Non-pigmented ciliary epithelial cell (primary cell): ENCODE measurements at regions not wholly inside any gene's neighbourhood (a gene's known extent, or its start where the extent isn't known, plus 50 kb on each side); places are given as distances from the start of the nearest gene placed in this dataset.

Experiments used
- DNase-seq: peaks from one replicate; pipeline ENCODE4 v3.0.0-alpha.2; 2010; ENCODE audit warnings: low read depth

- DNase-seq: no peak
Measured at GRCh38 chr1:87508247-87508787, 179.6 kb downstream of the LMO4 start.

- DNase-seq: no peak
Measured at GRCh38 chr1:87510540-87510939, 181.9 kb downstream of the LMO4 start.

- DNase-seq: no peak
Measured at GRCh38 chr1:87511449-87511848, 182.8 kb downstream of the LMO4 start.

DNA sequence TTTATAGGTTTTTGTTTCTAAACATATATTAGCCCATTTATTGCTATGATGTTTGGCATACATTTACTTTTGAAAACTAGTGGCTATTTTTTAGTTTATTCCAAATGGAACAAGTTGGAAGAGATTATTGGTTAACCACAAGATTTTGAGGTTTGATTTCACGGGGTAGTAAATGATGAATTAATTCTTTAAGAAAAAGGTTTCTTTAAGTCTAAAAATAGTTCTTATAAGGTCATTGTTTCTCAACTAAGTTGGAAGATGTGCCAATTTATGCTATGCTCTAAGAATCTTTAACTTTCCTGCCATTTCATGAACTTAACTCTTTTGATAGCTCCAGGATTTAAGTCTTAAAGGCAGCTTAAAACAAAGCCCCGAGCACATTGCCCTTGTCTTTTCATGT is 183.8 kb downstream of the LMO4 start:
- DNase-seq: no peak

DNA sequence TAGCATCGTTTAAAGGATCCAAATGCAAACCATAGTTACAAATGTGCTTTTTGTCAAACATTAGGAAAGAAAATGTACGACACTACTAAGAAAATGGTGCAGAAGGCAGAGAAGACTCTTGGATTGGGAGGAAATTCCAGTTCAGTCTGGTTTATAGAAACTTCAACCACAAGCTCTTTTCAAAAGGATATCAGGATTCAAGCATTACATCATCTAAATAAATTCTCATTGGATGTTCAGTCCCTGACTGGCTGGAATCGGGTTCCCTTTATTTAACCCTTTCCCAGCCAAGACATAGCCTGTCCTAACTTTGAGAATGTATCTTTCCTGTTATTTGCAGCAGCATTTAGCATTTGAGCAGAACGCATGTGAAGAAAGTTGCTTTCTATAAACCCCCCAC is 184.6 kb downstream of the LMO4 start:
- DNase-seq: peak; percentile 18

- no peak for DNase-seq
Measured at GRCh38 chr1:87513966-87514660, 185.4 kb downstream of the LMO4 start.

- DNase-seq: peak; percentile 26
Measured at GRCh38 chr1:87515781-87516180, 187.1 kb downstream of the LMO4 start.

- no peak for DNase-seq
Measured at GRCh38 chr1:87518794-87519193, 190.1 kb downstream of the LMO4 start.

DNA sequence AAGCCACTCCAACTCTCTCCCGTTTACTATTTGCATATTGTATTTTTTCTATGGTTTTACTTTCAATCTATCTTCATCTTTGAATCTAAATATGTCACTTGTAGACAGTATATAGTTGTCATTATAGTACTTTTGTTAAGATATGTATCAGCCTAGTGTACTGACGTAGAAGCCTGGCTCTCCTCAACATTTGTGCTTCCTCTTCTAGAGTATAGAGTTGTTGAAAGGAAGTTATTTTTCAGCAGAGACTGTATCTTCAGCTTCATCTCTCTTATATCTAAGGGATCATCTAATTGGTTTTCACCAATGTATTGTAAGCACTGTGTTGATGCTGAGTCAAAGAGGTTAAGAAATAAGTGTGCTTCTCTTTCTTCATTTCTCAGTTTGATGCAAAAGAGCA is 192.8 kb downstream of the LMO4 start:
- DNase-seq: no peak

DNA sequence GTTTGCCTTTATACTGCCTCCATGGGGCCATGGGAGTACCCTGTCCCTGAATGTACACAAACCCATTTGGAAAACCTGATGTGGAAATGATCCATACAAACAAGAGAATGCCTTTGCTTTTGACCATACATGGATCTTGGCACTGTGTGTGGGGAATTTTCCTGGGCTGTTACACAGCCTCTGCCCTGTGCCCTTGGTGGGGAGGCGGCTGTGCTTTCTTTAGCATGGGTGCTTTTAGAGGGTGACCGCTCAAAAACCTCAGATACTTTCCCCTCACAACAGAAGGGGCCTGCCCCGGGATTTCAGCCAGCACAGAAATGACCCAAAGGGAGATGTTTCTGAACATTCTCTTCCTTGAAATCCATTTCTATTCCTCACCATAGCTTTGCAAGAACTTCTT is 194.8 kb downstream of the LMO4 start:
- DNase-seq: no peak

- DNase-seq: no peak
Measured at GRCh38 chr1:87524021-87524754, 195.5 kb downstream of the LMO4 start.

GRCh38 chr1:87528754-87529517 is 200.3 kb downstream of the LMO4 start:
- no peak for DNase-seq

DNA sequence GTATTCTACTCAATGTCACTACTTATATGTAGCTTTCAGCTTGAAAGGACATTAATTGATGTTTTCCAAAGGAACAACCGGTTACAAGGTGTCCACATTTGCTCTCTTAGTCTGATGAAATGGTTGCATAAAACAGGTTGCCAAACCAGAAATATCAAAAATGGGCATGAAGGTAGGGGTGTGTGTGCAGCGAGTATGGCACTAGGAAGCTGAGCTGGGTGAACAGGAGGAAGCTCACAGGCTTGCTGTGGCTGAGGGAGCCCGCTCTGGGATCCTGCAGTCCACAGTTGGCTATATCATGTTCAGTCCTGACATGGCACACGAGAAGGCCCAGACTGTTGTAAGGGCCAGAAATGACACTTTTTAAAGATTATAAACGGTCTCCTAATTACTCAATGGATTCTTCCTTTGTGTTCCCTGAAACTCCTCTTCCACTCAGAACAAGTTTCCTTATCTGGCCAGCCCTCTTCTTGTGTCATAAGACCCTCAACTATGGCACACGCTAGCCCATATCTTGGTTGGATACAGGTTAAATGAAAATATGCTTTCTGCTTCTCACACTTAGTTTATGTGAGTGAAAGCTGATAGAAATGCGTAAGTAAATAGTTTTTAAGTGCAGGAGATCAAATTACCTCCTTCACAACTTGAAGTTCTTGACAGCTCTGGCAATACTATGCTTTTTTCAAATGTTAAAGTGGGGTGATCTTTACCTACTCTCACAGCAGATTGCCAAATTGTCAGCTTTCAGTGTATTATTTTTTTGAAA is 201.5 kb downstream of the LMO4 start:
- no peak for DNase-seq

- no peak for DNase-seq
Measured at GRCh38 chr1:87535551-87535950, 206.9 kb downstream of the LMO4 start.

- no peak for DNase-seq
Measured at GRCh38 chr1:87539147-87539546, 210.5 kb downstream of the LMO4 start.

DNA sequence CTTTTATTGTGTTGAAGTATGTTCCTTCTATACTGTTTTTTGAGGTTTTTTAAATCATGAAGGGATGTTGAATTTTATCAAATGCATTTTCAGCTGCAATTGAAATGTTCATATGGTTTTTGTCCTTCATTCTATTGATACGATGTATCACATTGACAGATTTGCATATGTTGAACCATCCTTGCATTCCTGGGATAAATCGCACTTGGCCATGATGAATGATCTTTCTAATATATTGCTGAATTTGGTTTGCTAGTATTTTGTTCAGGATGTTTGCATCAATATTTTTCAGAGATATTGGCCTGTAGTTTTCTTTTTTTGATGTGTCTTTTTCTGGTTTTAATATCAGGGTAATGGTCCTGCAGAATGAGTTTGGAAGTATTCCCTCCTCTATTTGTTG is 214.0 kb downstream of the LMO4 start:
- DNase-seq: no peak

- no peak for DNase-seq
Measured at GRCh38 chr1:87549738-87550137, 221.1 kb downstream of the LMO4 start.

DNA sequence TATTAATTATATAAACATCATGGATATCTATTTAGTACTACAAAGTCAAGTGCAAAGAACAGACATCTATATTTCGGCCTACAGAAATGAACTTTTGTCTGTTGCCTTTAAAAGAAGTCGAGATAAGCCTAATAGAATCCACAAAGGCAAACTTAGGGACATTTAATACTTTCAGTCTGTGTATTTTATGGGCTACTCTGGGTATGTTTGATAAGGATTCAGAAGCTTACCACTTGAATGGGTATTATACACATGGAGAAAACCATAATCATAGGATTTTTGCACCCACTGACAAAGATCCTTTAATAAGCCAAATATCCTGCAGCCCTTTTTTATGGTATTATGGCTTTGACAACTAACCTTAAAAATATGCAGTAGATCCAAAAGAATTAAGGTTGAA is 224.8 kb downstream of the LMO4 start:
- no peak for DNase-seq

DNA sequence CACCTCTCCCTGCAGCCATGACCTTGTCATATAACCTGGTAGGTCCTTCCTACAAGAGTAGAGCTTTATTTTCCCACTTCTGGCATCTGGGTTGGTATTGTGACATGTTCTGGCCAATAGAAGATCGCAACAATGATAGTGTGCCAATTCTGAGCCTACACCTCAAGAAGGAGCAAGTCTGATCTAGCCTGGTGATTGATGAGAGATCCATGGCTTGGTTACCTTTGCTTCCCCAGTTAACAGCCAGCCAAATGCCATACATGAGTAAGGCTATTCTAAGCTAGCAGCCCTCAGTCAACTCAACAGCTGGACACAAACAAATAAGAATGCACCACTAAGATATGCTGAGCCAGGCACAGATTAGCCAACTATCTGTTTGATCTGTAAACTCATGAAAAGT is 226.7 kb downstream of the LMO4 start:
- no peak for DNase-seq

DNA sequence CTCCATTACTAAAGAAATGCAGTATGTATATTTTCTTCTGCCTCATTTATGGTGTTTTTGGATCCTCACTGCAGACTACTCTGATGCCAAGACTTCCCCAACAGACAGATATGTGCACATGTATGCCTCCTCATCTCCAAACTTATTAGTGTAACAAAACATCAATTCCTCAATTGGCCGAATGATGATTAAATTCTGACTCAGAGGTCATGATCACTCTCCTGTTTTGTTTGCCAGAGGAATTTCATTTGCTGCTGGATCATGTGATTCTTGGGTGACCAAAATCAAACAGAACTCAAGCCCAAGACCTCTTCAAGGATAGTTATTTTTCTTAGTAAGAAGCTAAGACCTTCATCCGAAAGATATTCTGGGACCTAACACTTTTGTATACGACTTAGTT is 227.6 kb downstream of the LMO4 start:
- DNase-seq: no peak

DNA sequence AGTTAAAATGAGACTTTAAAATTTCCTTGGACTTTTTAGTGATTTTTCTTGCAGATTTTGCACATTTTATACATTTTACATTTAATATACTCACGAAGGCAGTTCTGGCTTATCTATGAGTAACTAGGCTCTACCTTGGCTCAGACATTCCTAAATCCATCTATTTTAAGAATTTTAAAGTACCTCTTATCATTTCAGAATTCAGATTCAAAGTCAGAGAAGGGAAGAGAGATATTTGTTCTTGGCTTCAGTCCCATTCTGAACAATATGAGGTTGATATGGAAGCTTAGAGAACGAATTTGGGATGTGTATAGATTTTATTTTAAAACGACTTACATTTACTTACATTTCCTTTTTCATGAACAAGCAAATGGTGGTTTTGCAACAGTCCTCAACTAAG is 230.2 kb downstream of the LMO4 start:
- no peak for DNase-seq

DNA sequence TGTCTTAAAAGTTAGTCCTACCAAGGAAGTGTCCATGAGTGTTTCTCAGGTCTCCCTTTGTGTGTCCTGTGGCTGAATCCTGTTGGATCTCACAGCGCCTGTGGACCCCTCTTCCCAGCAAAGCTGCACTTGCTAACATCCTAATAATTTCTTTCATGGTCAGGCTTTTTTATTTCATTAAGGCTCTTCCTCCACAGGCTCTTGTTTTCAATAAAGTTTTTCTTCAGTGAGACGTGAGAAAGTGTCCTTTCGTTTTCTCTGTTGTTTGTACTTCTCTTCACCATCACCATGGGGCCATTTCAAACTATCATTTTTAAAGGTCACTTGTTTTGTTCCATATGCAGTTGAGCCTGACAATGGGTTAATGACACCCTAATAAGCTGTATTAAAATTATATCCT is 231.5 kb downstream of the LMO4 start:
- no peak for DNase-seq
